Loucy (cell line): ENCODE measurements at regions not wholly inside any gene's neighbourhood (a gene's known extent, or its start where the extent isn't known, plus 50 kb on each side); places are given as distances from the start of the nearest gene placed in this dataset.

Source experiments
- EZH2phosphoT487 ChIP-seq: fragments of 200-600 bp; IDR thresholded peaks from 2 replicates; pipeline ENCODE4 v1.6.1; 2018; ENCODE audit warnings: antibody characterized with exemption, mild to moderate bottlenecking, moderate library complexity, borderline replicate concordance
- TF ChIP-seq, protein P1 (sequence below): fragments of 200-600 bp; sonication (generic); conservative IDR thresholded peaks from 2 replicates; pipeline ENCODE4 v1.5.1; 2014; ENCODE audit warnings: mild to moderate bottlenecking, antibody characterized with exemption, low read length

- TF ChIP-seq, protein P1, sequence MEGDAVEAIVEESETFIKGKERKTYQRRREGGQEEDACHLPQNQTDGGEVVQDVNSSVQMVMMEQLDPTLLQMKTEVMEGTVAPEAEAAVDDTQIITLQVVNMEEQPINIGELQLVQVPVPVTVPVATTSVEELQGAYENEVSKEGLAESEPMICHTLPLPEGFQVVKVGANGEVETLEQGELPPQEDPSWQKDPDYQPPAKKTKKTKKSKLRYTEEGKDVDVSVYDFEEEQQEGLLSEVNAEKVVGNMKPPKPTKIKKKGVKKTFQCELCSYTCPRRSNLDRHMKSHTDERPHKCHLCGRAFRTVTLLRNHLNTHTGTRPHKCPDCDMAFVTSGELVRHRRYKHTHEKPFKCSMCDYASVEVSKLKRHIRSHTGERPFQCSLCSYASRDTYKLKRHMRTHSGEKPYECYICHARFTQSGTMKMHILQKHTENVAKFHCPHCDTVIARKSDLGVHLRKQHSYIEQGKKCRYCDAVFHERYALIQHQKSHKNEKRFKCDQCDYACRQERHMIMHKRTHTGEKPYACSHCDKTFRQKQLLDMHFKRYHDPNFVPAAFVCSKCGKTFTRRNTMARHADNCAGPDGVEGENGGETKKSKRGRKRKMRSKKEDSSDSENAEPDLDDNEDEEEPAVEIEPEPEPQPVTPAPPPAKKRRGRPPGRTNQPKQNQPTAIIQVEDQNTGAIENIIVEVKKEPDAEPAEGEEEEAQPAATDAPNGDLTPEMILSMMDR = no peak
- no peak for TF ChIP-seq EZH2phosphoT487
These were observed 320.9 kb upstream of the PROX1 start for GRCh38 chr1:213666922-213667321.
